T-helper 17 cell (primary cell): ENCODE measurements at regions not wholly inside any gene's neighbourhood (a gene's known extent, or its start where the extent isn't known, plus 50 kb on each side); places are given as distances from the start of the nearest gene placed in this dataset.

Source experiments
- ATAC-seq: fragments of 150-1000 bp; cut with Tn5 transposase; 2 replicates; pipeline ENCODE4 v1.10.0; 2021; ENCODE audit warnings: mild to moderate bottlenecking, moderate library complexity
- DNase-seq, 3 donors: peaks; one replicate each; pipeline versions ENCODE4 v3.0.0 to v3.0.0-alpha.2; 2020 to 2021
- H3K9me3 ChIP-seq: one replicate; pipeline ENCODE4 v1.7.0; 2013; ENCODE audit warnings: low read length, mild to moderate bottlenecking; ENCODE audit not compliant: control insufficient read depth, poor library complexity, severe bottlenecking
- H3K27ac Mint-ChIP-seq: one replicate; pipeline ENCODE4 v1.8.0; 2022; ENCODE audit warnings: mild to moderate bottlenecking, moderate library complexity, mixed read lengths
- H3K27me3 Mint-ChIP-seq: one replicate; pipeline ENCODE4 v1.8.0; 2022; ENCODE audit warnings: mixed read lengths
- H3K36me3 Mint-ChIP-seq: one replicate; pipeline ENCODE4 v1.8.0; 2022; ENCODE audit warnings: low read depth, mixed read lengths
- H3K4me1 Mint-ChIP-seq: one replicate; pipeline ENCODE4 v1.8.0; 2022; ENCODE audit warnings: mild to moderate bottlenecking, mixed read lengths
- H3K4me3 Mint-ChIP-seq: one replicate; pipeline ENCODE4 v1.8.0; 2022; ENCODE audit warnings: mild to moderate bottlenecking, moderate library complexity, mixed read lengths

DNA sequence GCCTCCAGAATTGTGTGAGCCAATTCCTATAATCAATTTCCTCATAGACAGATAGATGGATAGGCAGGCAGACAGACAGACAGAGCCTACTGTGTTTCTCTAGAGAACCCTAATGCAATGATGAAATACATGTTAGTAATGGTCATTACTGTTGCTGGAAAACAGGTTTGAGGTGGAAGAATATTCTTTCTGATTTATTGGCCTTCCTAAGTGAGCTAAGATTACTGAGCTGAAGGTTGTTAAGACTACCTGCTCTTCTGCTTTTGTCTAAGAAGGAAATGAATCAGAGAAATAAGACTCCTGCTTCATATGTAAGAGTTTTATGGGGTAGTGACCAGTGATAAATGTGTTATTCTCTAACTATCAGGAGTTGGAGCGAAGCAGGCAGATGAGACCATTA, 219.9 kb downstream of the ELAVL2 start:
- H3K9me3 ChIP-seq: no peaks in the 10 kb centered on the region
- no peak for DNase-seq
- H3K4me3 Mint-ChIP-seq: no peak overlapping the region
- H3K36me3 Mint-ChIP-seq: no peaks in the 10 kb centered on the region
- no peaks in the 10 kb centered on the region for H3K27me3 Mint-ChIP-seq
- no peak overlapping the region for H3K27ac Mint-ChIP-seq
- no peaks in the 10 kb centered on the region for H3K4me1 Mint-ChIP-seq
- ATAC-seq: no peak

DNA sequence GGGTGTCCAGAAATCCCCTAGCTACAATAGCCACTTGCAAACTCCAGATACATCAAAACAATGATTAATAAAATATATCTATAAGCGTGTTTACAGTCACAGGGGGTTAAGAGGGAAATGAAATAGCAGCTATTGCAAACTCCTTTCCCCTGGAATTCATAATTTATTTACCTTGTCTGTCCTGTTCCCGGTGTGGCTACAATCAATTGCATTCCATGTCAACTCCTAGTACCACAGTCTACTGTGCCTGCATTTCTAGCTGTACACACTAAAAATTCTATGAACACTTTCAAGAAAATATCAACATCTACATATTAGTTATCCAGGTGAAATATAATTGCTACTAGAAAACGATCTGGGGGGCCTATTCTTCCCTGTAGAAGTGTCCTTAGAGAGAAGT, 217.6 kb downstream of the ELAVL2 start:
- no peaks in the 10 kb centered on the region for H3K36me3 Mint-ChIP-seq
- no peak for ATAC-seq
- H3K4me3 Mint-ChIP-seq: no peak overlapping the region
- no peaks in the 10 kb centered on the region for H3K27me3 Mint-ChIP-seq
- no peaks in the 10 kb centered on the region for H3K9me3 ChIP-seq
- no peak overlapping the region for H3K27ac Mint-ChIP-seq
- DNase-seq: no peak
- H3K4me1 Mint-ChIP-seq: no peaks in the 10 kb centered on the region

DNA sequence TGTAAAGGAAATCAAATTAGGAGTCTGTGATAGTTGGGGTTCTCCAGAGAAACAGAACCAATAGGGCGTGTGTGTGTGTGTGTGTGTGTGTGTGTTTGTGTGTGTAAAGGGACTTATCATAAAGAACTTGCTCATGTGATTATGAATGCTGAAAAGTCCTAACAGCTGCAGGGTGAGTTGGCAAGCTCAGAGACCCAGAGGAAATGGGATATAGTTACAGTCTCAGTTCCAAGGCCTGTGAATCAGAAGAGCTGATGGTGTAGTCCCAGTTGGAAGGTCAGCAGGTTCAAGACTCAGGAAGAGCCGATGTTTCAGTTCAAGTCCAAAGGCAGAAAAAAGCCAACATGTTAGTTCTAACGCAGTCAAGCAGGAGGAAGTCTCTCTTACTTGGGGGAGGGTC, 214.2 kb downstream of the ELAVL2 start:
- Mint-ChIP-seq H3K4me3 (no peak overlapping the region), H3K27ac (no peak overlapping the region), H3K27me3 (no peaks in the 10 kb centered on the region), H3K4me1 (no peaks in the 10 kb centered on the region), H3K36me3 (no peaks in the 10 kb centered on the region)
- ATAC-seq: no peak
- no peak for DNase-seq
- no peaks in the 10 kb centered on the region for H3K9me3 ChIP-seq

DNA sequence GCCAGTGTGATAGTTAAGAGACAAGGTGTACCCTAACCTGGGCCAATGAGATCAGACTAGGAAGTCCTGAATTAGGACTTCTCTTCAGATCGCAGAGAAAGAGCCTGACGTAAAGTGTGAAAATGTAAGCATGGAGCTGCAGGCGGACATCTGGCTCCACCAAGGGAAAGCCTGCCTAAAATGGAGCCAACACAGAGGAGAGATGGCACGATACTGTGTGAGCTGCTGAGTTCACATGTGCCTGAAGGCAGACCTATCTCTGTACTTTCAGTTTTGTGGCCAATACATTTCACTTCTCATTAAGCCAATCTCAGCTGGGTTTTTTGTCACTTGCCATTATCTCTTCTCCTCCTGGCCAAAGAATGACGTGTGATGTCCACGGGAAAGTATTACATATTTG, 210.5 kb downstream of the ELAVL2 start:
- H3K4me3 Mint-ChIP-seq: no peak overlapping the region

DNA sequence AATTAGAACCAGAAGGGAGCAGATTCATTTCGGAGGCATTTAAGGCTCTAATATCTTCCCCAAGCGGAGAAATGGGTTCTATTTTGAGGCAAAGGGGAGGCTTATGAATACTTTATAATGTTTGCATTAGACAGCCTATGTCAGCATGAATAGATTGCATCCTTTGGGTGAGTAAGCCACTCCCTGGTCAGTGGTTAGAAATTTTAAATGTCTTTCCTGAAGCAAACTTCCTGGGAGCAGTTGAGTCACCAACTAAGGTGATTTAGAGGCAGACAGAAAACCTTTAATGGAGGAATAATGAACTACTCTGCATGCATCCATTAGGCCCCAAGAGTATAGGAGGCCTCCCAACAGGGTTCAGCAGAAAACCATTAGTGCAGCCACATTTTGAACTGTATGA, 204.9 kb downstream of the ELAVL2 start:
- Mint-ChIP-seq H3K36me3 (no peaks in the 10 kb centered on the region), H3K4me3 (no peak overlapping the region), H3K4me1 (no peaks in the 10 kb centered on the region), H3K27me3 (no peaks in the 10 kb centered on the region), H3K27ac (no peak overlapping the region)
- DNase-seq (no peak), ATAC-seq (no peak)
- no peaks in the 10 kb centered on the region for H3K9me3 ChIP-seq

More for the DNA sequence above, 210.5 kb downstream of the ELAVL2 start:
- DNase-seq: no peak
- H3K9me3 ChIP-seq: no peaks in the 10 kb centered on the region
- Mint-ChIP-seq H3K36me3 (no peaks in the 10 kb centered on the region), H3K27ac (no peak overlapping the region), H3K4me1 (no peaks in the 10 kb centered on the region), H3K27me3 (no peaks in the 10 kb centered on the region)
- ATAC-seq: no peak

DNA sequence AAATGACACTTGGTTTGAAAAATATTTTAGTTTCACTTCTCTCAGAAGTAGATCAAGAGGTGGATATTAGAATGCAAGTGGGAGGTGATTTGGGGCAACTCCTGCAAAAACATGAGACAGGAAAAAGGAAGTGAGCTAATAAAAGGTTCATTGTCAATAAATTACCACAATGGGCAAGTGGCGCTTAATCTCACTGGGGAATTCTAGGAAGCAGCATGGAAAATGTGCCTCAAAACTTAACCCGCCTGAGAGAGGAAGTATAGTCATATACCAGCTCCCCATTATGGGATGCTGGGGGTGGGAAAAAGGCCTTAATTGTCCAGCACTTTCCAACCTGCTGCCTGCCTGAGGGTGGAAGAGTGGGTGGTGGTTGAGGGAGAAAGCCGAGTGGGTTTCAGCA, 204.1 kb downstream of the ELAVL2 start:
- Mint-ChIP-seq H3K27me3 (no peaks in the 10 kb centered on the region), H3K36me3 (no peaks in the 10 kb centered on the region), H3K4me1 (no peaks in the 10 kb centered on the region), H3K27ac (no peak overlapping the region), H3K4me3 (no peak overlapping the region)
- no peaks in the 10 kb centered on the region for H3K9me3 ChIP-seq
- ATAC-seq: no peak
- DNase-seq: no peak

DNA sequence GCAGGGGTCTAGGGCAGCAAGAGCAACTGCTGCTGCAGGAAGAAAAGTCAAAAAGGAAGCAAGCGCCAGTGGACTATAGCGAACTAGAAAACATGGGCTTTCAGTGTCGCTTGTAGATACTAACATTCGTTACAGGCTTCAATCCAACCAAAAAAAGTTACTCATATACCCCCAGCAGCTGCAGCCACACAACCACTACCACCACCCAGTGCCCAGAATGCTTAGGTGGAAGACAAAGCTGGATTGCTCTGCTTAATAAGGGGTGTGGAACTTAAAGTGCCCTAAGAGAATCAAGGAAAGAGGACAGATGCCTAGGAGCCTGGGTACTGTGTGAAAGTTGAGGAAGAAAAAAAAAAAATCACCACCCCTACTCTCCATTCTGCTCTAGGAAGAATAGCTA, 203.6 kb downstream of the ELAVL2 start:
- no peaks in the 10 kb centered on the region for H3K9me3 ChIP-seq
- no peak overlapping the region for H3K27ac Mint-ChIP-seq
- H3K36me3 Mint-ChIP-seq: no peaks in the 10 kb centered on the region
- no peaks in the 10 kb centered on the region for H3K27me3 Mint-ChIP-seq
- DNase-seq (no peak), ATAC-seq (no peak)
- H3K4me1 Mint-ChIP-seq: no peaks in the 10 kb centered on the region
- H3K4me3 Mint-ChIP-seq: no peak overlapping the region

DNA sequence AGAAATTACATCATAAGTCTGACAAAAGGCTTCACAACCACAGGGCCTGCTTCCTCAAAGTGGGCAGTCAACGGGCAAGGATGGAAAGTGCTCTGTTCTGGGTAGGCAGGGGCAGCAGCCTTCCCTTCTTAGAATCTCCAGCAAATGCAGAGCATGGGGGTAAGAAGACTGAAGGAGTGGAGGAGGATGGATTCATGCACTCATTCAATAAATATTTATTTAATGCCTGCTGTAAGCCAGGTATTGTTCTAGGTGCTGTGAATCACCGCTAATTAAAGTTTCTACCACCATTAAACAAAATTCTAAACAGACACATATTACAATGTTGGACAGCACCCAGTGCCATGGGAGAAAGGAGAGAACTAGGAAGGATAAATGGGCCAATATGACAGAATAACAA, 195.6 kb downstream of the ELAVL2 start:
- no peak for ATAC-seq
- Mint-ChIP-seq H3K4me1 (no peaks in the 10 kb centered on the region), H3K36me3 (no peaks in the 10 kb centered on the region), H3K27ac (no peak overlapping the region), H3K4me3 (no peak overlapping the region), H3K27me3 (no peaks in the 10 kb centered on the region)
- no peak for DNase-seq
- no peaks in the 10 kb centered on the region for H3K9me3 ChIP-seq

DNA sequence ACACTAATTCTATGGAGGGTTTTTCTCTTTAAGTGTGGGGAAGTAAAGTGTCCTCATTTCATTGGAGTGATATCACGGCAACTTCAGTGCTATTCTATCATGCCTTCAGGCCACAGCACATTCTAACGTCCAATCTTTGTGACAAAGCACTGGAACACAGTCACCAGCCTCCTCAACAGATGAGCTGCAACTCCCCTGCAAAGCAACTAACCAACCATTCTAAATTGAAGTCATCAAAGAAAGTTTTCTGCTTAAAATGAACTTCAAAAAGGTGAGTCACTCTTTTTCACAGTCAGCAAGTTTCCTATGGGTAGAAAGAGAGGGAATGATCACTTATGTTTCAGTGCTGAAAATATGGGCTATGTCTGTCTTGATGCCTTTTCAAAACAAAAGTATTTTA, 190.8 kb downstream of the ELAVL2 start:
- Mint-ChIP-seq H3K27ac (no peak overlapping the region), H3K36me3 (no peaks in the 10 kb centered on the region), H3K4me1 (no peaks in the 10 kb centered on the region), H3K4me3 (no peak overlapping the region), H3K27me3 (no peaks in the 10 kb centered on the region)
- ATAC-seq (no peak), DNase-seq (no peak)
- H3K9me3 ChIP-seq: no peaks in the 10 kb centered on the region

DNA sequence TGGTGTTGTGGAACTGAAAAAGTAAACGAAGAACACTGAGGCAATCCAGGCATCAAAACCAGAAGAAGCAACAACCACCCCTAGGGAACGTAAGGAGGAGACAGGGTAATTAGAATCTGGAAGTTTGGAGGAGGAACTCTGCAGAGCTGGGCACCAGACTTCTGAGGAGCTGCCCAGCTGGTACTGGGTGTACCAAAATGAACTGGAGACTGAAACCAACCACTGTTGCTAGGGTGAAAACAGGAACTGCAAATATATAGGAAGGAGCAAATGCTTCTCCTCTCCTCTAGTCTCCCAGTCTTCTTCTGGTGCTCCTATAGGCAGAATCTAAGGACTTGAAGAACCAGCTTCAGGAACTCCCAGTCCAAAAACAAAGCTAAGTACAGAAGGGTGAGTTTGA, 189.8 kb downstream of the ELAVL2 start:
- Mint-ChIP-seq H3K27ac (no peak overlapping the region), H3K4me1 (no peaks in the 10 kb centered on the region), H3K36me3 (no peaks in the 10 kb centered on the region), H3K27me3 (no peaks in the 10 kb centered on the region), H3K4me3 (no peak overlapping the region)
- DNase-seq: no peak
- H3K9me3 ChIP-seq: no peaks in the 10 kb centered on the region
- ATAC-seq: no peak

DNA sequence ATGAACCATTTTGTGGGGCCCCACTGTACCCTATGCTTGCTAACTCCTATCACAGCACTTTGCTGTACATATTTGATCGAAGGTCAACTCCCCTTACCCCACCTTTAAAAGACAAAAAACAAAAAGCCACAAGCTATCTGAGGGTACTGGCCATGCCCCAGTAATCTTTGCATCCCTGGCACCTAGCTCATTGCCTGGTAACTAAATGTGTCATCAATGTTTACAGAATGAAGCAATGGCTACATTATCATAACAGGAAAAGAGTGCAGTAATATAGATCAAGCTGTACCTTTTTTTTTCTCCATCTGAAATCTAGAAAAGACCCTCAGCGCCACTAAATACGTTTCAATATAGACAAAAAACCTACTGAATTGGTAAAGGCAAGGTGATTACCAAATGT, 188.0 kb downstream of the ELAVL2 start:
- Mint-ChIP-seq H3K4me3 (no peak overlapping the region), H3K27ac (no peak overlapping the region), H3K4me1 (no peaks in the 10 kb centered on the region), H3K36me3 (no peaks in the 10 kb centered on the region), H3K27me3 (no peaks in the 10 kb centered on the region)
- ATAC-seq (no peak), DNase-seq (no peak)
- no peaks in the 10 kb centered on the region for H3K9me3 ChIP-seq

DNA sequence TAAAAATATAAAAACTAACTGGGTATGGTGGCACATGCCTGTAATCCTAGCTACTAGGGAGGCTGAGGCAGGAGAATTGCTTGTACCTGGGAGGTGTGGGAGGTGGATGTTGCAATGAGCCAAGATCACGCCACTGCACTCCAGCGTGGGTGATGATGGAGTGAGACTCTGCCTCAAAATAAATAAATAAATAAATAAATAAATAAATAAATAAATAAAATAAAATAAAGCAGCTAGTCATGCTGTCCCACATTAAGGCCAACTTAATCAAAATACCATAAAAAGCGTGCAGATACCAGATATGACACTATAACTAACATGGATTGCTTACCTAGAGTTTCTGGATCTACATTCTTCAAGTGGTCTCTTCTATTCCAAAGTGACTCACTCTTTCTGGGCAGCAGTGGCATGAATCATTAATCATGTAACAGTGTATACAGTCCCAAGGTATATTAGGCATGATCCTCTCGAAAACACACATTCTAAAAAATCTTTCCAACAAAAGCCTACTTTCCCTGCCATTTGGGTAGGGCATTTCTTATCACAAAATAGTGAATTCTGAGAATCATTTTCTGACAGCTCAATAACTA, 187.1 kb downstream of the ELAVL2 start:
- ATAC-seq (no peak), DNase-seq (no peak)
- Mint-ChIP-seq H3K27ac (no peak overlapping the region), H3K4me3 (no peak overlapping the region), H3K4me1 (no peaks in the 10 kb centered on the region), H3K27me3 (no peaks in the 10 kb centered on the region), H3K36me3 (no peaks in the 10 kb centered on the region)
- H3K9me3 ChIP-seq: no peaks in the 10 kb centered on the region
